ENCODE measurements at regions not wholly inside any gene's neighbourhood (a gene's known extent, or its start where the extent isn't known, plus 50 kb on each side); places are given as distances from the start of the nearest gene placed in this dataset.

DNA sequence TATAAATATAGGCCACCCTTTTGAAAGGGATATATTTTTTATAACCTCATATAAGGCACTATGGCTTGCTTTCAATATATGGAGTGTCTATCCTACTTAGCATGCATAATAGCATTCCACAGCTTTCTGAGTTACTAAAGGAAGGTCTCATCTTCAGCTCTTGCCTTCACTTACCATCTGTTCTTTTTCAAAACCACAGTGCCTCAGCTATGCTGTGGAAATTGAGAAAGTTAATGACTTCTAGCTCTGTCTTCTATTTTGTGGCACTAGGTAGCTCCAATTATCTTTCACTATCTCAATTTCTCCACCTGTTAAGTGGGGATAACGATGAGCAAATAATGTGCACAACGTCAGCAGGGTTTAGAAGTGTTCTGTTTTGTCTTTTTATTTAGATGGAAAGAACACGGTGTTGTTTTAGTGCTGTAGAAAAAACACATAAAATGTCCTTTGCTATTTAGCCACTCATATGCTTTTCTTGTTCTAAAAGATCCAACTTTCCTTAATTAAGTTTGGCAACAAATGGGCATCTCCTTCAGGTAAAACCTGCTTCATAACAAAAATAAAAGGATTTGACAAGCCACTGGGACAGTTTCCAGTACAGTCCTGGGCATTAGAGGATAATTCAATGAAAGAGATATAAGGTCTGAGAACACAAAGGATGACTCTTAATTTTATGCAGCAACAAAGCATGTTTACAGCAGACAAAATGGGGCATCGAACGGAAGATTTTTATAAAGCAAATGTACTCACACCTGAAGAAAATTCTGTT lies 462.0 kb upstream of the SYT1 start:
- no peak for DNase-seq (ENCODE audit: insufficient read length, low spot score)

DNA sequence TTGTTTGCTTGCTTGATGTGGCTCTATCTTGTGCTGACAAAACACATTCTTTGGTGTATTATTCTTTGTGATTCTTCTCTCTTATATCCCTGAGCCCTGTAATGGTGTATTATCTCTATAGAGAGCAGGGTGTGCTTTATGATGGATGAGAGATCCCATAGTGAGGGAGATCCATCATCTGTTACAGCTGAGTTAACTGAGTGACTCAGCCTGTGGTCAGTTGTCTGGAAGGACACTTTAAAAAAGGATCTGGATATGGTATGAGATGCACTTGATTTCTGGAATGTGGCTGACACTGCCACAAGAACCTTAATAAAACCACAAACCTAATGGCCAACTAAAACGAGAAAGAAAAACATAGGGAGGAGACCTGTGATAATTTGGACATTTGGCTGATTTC lies 461.4 kb upstream of the SYT1 start:
- DNase-seq (ENCODE audit: insufficient read length, low spot score) (peak; percentile 37), FAIRE-seq (no peak)

More for the DNA sequence above, 462.0 kb upstream of the SYT1 start:
- no peak for FAIRE-seq

DNA sequence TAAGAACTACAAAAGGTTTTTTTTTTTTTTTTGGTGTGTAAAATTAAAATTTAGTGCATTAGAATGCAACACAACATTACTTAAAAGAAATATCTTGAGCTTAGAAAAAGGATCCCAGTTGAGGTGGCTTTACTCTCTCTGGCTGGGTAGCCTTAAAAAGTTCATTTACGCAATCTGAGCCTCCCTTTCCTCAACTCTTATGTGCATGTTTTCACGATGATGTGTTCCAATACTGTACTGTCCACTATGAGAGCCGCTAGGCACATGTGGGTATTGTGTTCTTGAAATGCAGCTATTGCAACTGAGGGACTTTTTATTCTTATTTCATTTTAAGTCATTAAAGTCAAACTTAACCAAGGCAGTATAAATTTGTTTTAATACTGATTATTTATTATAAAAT lies 460.9 kb upstream of the SYT1 start:
- no peak for FAIRE-seq
- DNase-seq (ENCODE audit: insufficient read length, low spot score): peak; percentile 4

DNA sequence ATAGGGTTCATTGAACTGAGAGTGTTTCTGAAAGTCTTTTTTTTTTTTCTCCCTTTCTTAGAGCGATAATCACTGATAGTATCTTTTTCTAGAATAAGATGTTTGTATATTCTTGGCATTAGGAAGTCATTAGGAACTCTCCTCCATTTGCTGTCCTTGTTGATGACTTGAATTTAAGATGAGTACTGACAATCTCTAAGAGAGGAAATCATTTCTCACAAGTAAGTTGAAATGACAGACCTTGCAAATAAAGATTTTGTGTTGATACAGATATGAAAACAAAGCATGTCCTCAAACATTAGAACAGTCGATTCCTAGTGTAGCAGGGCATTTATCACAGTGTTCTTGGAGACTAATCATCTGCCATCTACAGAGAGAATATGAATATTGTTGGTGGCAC lies 458.4 kb upstream of the SYT1 start:
- no peak for FAIRE-seq

DNA sequence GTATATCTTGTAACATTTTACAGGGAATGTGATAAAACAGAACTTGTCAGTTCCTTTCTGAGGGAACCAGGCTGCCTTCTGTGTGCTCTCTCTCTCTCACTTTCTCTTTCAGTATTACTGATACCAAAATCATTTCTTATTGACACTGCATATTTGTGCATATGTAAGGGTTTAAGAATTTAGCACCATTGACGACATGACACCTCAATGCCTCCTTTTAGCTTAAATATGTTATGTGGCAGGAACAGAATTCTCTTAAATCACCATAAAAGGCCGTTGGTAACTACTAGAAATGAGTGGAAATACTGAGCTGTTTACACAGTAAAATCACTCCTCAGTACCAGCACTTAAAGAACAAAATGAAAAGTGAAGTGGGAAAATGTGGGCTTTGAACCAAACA lies 457.7 kb upstream of the SYT1 start:
- DNase-seq (ENCODE audit: insufficient read length, low spot score) (no peak), FAIRE-seq (no peak)

More for the DNA sequence above, 458.4 kb upstream of the SYT1 start:
- DNase-seq (ENCODE audit: insufficient read length, low spot score): no peak

DNA sequence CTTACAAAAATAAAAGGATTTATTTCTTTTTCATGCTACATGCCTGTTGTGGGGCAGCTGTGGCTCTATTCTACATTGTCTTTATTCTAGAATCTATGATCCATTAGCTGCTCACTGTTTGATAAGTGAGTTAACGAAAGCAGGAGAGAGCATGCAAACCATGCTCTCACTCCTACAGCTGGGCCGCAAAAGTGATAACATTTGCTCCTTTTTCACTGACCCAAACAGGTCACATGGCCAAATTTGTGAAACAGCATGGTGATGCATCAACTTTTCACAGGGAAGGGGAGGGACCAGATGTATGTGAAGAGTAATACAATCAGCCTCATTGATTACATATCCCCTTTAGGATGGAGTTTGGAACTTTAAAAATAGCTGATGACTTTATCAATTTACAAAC lies 456.9 kb upstream of the SYT1 start:
- no peak for DNase-seq (ENCODE audit: insufficient read length, low spot score)

DNA sequence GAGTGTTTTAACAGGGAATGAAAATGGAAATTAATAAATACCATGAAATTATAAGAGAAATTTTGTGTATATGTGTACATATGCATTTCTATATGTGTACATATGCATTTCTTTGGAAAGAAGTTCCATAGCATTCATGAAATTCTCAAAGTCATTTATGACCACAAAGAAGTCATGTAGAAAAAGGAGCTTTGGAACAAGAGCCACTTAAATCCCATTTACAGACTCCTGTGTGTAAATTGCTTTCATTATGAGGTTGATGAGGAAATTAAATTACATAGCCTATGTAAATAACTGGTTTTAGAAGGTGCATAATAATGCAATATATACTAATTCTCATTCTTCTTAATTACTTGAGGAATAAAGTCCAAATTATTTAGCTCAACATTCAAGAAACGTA lies 450.5 kb upstream of the SYT1 start:
- DNase-seq (ENCODE audit: insufficient read length, low spot score) (no peak), FAIRE-seq (no peak)

More for the DNA sequence above, 456.9 kb upstream of the SYT1 start:
- FAIRE-seq: no peak

DNA sequence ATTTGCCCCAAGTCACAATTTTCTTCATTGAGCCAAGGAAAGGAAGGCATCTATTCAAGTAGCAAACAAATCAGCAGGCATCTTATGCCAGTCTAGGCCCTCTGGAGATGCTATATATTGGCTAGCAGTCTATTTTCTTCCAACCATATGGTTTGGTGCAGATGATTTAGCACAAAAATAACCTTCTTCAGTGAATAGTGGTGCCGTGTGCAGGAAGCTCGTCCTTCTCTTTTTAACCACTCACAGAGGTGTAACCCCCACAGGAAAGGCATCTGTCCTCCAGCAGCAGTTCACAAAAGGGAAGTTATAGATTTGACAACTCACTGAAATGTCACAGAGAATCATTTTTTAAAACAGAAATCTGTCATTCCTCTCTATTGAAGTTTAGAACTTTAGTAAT lies 445.7 kb upstream of the SYT1 start:
- DNase-seq (ENCODE audit: insufficient read length, low spot score) (no peak), FAIRE-seq (no peak)

DNA sequence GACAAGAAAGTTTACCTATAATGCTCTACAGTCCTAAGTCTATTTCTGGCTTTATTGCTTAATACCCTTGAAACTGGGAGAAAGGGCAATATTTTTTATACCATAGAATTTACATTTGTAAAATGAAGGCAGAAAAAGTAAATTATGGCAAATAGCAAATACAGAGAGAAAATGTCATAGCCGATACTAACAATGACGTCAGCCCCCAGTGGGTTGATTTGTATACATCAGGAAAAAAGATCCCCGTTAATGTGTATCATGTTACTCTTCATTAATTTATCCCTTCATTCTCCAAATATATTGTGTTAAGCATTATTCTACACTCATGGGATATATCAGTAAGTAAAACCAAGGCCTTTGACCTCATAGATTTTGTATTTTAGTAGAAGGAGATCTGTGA lies 445.1 kb upstream of the SYT1 start:
- no peak for DNase-seq (ENCODE audit: insufficient read length, low spot score)
- no peak for FAIRE-seq

DNA sequence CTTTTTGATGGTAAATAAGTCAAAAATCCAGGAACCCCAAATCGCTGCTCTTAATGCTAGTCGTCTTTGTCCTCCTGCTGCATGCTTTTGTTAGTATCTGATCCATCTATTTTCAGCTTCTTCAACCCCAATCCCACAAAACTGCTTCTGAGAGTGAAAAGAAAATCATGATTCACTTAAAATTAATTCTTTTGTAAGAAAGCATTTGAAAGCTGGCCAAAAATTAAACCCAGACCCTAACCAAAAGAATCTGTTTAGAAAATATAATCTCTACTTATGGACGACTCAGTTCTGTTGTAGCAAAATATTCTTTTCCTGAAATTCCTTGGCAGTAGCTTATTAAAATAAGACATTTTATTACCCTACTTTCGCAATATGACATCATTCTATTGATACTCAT lies 443.6 kb upstream of the SYT1 start:
- no peak for FAIRE-seq
- DNase-seq (ENCODE audit: insufficient read length, low spot score): no peak

DNA sequence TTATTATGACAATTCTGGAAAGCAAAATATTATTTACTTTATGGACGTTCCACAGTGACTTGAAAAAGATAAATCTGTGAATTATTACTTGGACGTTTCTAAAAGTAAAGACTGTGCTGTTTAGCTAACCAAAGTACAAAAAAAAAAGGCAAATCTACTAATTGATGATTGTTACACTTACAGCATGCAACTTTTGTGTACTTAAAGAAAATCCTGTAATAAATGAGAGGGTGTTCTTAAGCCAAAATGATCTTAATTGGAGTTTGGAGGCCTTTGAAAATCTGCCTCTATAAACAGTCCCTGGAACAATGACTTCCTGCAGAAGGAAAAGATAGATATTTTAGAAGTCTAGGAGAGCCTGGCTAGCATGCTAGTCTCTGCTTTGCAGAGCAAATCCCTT lies 434.0 kb upstream of the SYT1 start:
- DNase-seq (ENCODE audit: insufficient read length, low spot score) (no peak), FAIRE-seq (no peak)

DNA sequence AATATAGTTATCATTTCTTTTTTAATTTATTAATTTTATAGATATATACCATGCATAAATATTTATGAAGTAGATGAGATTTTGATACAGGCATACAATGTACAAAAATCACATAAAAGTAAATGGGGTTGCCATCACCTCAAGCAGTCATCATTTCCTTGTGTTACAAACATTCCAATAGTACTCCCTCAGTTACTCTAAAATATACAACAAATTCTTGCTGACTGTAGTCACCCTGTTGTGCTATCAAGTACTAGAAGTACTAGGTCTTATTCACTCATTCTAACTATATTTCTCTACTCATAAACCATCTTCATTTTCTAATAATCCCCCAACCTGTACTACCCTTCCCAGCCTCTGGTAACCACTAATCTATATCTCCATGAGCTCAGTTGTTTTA lies 432.6 kb upstream of the SYT1 start:
- FAIRE-seq (no peak), DNase-seq (ENCODE audit: insufficient read length, low spot score) (no peak)

DNA sequence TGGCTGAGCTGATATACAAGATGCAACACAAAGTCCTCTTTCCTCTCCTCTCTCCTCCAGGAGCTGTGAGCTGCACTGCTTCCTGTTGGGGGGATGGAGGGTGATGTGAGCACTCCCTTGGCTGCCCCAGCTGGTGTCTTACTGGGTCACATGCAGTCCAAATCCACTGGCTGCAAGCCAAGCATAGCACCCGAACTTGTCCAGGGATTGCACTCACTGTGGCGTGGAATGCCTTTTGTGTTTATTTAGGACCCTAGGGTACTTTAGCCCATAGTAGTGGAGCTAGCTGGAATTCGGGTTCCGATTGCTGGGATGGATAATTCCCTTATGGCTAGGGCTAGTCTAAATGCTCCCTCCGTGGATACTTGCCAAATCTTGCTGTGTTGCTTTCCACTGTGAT lies 424.9 kb upstream of the SYT1 start:
- FAIRE-seq: no peak

DNA sequence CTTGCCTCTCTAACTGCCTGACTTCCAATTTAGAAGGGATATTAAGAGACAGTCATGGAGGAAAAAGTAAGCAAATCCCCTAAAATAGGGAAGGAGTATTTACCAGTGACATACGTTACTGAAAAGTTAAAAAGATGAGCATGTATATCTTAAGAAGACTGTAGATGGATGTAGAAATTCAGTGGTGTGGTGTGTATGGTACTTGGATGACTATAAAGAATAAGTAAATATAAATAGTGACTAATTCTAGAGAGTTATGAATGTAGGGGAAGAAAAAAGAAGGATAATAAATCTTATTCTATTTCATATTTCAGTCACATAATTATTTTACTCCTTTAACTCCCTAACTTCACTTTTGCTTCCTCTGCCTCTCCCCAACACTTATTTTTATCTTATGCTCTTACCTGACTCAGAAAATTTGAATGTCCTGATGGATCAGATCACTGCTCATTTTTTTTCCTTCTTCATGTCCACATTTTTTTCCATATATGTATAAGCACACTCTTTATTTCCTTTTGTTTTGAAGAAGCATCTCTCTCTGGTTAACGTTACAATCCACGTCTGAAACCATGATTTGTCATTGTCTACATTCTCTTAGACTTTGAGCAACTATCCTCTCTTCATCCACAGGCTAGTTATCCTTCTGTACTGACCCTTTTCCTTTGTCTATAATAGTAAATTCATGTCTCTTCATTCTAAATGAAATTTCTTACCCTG lies 422.7 kb upstream of the SYT1 start:
- DNase-seq (ENCODE audit: insufficient read length, low spot score) (no peak), FAIRE-seq (no peak)

More for the DNA sequence above, 424.9 kb upstream of the SYT1 start:
- no peak for DNase-seq (ENCODE audit: insufficient read length, low spot score)

DNA sequence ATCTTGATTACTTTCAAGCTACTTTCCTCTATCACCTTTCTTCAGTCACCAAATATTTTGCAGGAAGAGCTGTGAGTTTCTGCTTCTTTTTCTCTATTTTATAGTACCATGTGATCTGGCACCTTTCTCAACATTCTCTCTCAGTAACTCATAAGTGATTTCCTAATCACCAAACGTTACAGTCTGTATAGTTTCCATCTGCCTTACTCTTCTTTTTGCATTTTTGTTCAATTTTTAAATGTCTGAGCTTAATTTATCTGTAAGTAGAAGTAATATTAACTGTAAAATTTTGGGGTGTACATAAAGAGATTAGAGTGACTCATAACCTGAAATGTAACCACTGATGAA lies 422.1 kb upstream of the SYT1 start:
- DNase-seq (ENCODE audit: insufficient read length, low spot score): no peak

DNA sequence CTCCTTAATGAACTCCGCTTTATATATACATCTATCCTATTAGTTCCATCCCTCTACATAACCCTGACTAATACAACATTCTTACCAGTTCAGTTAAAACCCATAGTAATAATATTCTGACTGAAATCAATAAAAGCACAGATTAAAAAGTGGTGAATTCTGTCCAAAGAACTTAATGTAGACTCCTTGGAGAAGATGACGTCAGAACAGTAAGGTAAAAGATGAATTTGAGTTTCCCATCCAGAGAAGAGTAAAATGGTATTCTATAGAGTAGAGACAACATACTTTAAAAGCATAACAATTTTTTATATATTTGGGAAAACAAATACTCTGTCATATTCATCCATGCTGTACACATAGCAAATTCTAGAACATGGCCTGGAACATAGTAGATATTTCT lies 418.0 kb upstream of the SYT1 start:
- no peak for FAIRE-seq
- DNase-seq (ENCODE audit: insufficient read length, low spot score): no peak

More for the DNA sequence above, 422.1 kb upstream of the SYT1 start:
- no peak for FAIRE-seq

DNA sequence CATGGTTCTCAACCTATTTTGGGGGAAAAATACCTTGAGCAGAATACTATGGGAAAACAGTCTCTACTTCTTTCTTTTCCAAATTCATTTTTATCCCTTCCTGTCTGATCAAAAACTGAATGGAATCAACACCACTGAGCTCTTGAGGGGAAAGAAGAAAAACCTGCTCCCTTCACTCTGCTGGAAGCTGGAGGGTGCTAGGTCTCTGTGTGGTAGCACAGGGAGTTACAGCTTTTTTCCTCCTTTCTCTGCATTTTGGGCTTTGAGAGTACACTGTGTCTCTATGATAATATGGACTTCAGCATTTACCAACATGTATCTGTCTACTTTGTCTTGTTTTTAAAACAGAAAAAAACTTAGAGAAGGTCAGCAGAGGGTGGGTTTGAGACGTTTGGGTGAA lies 417.2 kb upstream of the SYT1 start:
- DNase-seq (ENCODE audit: insufficient read length, low spot score) (no peak), FAIRE-seq (no peak)

DNA sequence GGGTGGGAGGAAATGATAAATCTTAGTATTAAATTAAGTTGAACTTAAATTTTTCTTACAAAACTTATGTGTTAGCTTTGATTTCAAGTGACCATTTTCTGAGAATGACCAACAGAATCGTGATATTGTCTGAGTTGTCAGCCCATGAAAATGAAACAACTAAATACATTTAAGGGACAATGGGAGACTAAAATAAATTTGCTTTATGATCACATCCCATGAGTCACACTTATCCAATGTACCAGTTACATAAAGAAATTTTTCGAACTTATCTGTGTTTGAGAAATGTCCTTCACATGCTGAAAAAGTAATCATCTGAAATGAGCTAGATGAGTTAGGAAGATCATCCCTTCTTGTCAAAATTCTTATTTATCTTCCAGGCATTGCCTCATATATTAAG lies 415.9 kb upstream of the SYT1 start:
- DNase-seq (ENCODE audit: insufficient read length, low spot score) (no peak), FAIRE-seq (no peak)

DNA sequence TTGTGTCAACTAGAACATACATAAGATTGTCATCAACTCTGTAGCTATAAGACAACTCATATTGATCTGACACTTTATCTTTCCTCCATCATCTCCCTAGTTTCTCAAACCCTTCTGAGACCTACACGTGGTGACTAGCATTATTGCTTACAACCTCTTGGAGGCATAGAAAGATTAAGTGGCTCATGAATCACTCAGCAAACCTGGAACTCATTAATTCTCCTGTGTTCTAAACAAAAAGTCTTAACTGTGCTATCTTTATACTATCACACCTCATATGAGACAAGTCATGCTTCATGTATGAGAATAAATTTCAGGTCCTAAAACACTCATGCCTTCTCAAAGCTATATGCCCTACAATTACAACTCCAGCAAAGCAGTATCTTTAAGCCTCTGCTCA lies 408.6 kb upstream of the SYT1 start:
- FAIRE-seq: no peak

DNA sequence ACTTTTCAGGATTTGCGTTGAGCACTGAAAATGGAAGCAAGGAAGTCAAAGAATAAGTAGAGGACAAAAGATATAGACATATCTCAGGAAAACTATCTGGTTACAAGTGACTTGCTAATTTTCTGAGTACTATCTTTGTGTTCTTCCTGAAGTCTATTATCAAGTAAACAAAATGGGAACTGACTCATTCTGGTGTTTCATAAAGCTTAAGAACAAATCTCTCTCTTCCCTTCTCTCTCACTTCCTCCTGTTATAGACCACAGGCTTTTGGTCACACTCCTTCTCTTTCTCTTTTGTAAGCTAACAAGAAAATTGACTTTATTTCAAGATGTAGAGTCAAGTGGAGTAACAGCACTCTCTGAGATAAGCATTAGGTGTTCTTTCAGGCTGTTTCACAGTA lies 406.6 kb upstream of the SYT1 start:
- DNase-seq (ENCODE audit: insufficient read length, low spot score) (no peak), FAIRE-seq (no peak)

More for the DNA sequence above, 408.6 kb upstream of the SYT1 start:
- DNase-seq (ENCODE audit: insufficient read length, low spot score): no peak

DNA sequence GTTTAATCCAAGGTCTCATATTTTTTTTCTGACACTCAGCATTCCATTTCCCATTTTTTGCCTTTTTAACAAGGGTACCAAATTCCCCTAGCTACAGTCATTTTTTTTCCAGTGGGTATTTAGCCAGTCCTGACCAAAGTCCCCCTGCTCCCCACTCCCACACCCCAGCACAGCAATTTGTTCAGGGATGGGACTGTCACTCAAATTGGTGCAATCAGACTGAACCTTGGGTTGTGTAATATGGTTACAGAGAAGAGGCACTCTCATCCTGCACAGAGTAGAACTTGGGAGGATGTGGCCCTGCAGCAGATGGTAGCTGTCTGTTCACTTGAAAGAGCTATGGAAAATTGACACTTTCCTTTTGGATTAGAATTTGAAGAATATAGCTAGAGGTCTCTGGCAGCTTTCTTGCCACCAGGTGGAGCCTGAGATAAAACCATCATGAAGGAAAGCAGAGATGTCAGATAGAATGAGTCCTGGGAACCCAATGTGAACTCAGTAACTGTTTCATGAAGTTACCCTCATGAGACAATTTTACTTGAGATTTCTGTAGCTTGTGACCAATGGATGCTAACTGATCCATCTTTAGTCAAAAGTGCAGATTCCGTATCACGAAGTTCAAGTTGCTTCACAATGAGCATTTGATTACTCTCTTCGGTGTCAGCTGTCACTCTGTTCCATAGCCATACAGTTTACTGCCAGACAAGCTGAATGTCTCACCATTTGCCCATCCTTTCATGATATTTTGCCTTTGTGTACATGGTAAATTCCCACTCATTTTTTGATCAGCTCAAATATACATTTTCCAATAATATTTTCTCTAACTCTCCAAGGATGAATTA lies 394.0 kb upstream of the SYT1 start:
- DNase-seq (ENCODE audit: insufficient read length, low spot score) (peak; percentile 11), FAIRE-seq (no peak)

DNA sequence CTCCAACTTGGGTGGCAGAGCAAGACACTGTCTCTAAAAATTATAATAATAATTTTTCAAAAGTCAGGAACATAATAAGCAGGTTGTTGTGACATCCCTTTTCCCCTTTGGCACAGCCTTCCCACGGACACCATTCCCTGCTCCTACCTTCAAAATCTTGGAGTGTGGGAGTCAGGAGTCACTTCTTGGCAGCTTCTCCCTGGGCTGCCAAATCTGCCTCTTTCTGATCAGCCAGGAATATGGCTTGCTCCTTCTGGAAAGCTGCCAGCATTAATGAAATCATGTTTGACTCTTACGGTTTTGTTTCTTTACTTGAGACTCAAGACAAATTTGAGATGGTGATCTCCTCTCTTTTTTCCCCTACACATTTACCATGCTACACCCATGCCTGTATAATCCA lies 391.4 kb upstream of the SYT1 start:
- DNase-seq (ENCODE audit: insufficient read length, low spot score): no peak

More for the DNA sequence above, 391.4 kb upstream of the SYT1 start:
- FAIRE-seq: no peak

All from HTR-8/SVneo (cell line).